Activated CD4-positive, alpha-beta T cell treated with anti-CD3 and anti-CD28 coated beads, Interleukin-2, amount 50 U/mL, for 1 hour (primary cell): ENCODE measurements at regions not wholly inside any gene's neighbourhood (a gene's known extent, or its start where the extent isn't known, plus 50 kb on each side); places are given as distances from the start of the nearest gene placed in this dataset.
"Not testable (repeated sequence)": the region's sequence is repeated elsewhere in the genome, so short reads cannot be mapped to it uniquely, and the experiment has no call there.

Experiments
- DNase-seq: peaks from one replicate; pipeline ENCODE4 v3.0.0-alpha.2; 2020

DNA sequence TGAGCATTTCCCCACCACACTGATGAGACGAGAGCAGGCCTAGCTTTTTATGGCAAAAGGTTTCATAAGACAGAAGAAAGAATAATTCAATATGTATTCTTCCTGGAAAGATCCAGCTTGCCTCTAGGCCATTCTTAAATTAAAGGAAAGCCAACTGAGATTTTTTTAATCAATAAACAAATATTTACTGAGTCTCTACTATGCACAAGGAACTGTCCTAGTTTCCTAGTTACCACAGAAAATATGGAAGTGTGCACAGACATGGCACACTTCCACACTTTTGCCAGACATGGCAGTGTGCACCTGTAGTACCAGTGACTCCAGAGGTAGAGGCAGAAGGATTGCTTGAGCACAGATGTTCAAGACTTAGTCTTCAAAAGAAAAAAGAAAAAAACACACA lies 281.0 kb downstream of the CETN3 start:
- DNase-seq, result no peak

DNA sequence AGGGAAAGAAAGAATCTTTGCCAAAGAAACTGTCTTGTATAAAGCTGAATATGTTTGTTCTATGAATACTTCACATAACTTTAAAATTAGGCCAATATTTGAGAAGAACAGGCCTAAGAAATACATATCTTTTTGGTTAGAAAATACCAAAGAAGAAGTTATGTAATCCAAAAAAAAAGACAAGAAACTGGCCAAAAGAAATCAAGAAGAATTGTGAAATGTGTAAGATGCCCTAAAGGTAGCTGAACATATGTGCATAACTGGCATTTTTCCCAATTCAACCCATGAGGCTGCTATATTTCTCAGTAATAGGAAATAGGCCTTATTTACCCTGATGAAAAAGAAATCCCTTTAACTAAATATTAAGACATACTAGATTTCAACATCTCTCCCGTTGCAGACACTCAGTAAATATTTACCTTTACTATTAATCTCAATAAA lies 290.0 kb downstream of the CETN3 start:
- DNase-seq, result no peak

- DNase-seq, result no peak
These were observed 292.6 kb downstream of the CETN3 start for GRCh38 chr5:90117005-90117404.

DNA sequence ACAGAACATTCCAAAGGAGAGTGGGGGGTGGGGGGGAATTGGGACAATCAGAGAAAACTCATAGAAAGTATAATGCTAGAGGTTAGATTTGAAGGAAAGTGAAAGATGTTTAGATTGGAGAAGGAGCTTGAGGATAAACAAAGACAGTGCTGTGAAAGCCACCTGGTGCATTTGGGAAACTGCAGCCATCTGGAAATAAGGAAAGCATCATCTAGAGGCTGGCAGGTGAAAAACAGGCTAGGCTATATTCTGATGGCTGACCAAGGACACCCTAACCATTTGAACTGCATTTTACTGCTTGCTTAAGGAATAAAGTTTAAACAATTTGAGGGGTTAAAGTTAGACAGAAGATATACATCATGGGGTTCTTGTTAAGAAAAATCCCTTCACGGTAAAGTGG lies 296.4 kb downstream of the CETN3 start:
- no peak for DNase-seq

DNA sequence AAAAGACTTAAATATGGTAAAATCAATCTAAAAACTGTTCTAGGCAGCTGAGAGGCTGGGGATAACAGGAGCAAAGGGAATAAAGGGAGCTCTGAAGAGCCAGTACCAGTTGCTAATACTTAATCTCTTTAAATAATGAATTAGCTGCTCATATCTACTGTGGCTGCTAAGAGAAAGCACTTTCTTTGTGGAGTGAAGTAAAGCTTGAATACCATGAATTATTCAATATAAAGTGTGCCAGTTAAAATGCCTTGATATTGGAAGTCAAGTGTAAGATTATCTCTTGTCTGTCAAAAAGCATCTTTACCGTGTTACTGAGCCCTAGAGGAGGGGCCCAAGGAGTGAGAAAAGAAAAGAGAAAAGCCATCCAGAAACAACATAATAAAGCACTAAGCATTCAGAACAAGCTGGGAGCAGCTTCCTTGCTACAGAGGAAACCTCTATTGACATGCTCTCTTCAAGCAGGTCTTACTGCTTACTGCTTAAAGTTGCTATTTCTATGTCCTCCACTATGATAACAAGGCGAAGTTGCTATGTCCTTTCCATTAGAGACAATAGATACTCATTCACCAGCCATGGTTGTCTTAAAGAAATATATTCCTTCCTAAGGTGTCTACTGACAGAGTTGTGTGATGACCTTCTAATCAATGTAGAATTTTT lies 297.4 kb downstream of the CETN3 start:
- no peak for DNase-seq

- DNase-seq, result no peak
These were observed 298.1 kb downstream of the CETN3 start for GRCh38 chr5:90111364-90112032.

- DNase-seq, result no peak
These were observed 300.3 kb downstream of the CETN3 start for GRCh38 chr5:90109285-90109684.

- DNase-seq, result no peak
These were observed 310.5 kb downstream of the CETN3 start for GRCh38 chr5:90099099-90099498.

- DNase-seq, result no peak
These were observed 312.5 kb downstream of the CETN3 start for GRCh38 chr5:90097082-90097477.

- DNase-seq, result no peak
These were observed 313.0 kb downstream of the CETN3 start for GRCh38 chr5:90096415-90097081.

- no peak for DNase-seq
These were observed 314.1 kb downstream of the CETN3 start for GRCh38 chr5:90095292-90096060.

DNA sequence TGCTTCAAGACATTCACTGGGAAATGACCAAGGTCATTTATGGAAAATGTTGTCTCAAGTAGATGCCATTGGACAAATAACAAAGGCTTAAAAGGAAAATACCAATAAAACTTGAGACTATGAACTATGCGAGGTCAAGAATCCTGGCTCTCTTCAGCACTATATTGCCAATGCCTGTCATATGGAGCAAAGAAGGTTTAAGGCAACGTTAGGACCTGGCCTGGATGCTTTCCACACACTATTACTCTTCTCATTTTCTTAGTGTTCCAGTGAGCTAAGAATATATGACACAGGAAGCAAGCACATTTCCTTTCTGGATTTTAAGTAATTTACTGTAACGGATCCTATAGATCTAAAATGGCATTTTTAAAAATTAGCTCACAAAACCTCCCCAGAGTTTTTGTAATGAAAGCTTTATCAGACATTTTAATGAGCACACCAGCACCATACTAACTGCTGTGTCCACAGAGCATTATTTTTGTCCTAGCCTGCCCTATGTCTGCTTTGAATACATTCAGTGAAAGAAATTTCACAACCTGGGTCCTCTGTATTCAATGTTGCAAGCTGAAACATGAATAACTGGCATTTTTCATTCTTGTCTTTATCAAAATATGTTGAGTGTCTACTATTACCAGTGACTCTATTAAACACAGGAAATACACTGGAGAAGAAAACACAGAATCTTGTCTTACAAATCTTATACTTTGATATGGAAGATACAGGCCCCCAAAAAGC lies 315.6 kb downstream of the CETN3 start:
- DNase-seq, result no peak

- DNase-seq, result no peak
These were observed 316.8 kb downstream of the CETN3 start for GRCh38 chr5:90092734-90093133.

DNA sequence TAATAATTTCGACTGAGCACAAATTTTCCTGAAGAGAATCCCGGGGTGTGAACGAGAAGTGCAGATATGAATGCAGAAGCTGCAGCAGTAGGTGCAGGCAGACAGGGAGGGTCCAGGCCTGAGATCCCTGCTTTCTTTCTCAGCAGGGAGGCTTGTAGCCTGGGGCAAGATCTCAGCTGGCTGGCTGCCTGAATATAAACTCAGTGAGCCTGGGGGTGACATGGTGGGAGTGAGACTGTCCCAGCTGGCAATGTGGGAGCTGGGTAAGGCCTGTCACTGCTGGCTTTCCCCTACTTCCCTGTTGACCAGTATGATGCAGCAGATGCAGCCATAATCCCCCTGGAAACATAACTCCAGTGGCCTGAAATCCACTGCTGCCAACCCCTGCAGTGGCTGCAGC lies 325.2 kb downstream of the CETN3 start:
- DNase-seq, result no peak

DNA sequence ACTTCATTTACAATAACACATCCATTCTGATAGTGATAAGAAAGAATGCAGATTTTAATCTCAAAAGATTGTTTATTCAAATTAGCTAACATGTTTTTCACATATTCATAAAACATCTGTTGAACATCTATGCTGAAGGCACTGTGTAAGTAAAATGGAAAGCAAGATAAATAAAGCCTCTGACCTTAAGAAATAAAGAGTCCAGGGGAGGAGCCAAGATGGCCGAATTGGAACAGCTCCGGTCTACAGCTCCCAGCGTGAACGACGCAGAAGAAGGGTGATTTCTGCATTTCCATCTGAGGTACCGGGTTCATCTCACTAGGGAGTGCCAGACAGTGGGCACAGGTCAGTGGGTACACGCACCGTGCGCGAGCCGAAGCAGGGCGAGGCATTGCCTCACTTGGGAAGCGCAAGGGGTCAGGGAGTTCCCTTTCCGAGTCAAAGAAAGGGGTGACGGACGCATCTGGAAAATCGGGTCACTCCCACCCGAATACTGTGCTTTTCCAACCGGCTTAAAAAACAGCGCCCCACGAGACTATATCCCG lies 336.5 kb downstream of the CETN3 start:
- DNase-seq, result not testable (repeated sequence)

GRCh38 chr5:90071656-90072055 lies 337.9 kb downstream of the CETN3 start:
- DNase-seq, result no peak

GRCh38 chr5:90071066-90071465 lies 338.5 kb downstream of the CETN3 start:
- no peak for DNase-seq

GRCh38 chr5:90066920-90067319 lies 342.6 kb downstream of the CETN3 start:
- DNase-seq, result no peak

GRCh38 chr5:90056911-90057705 lies 352.4 kb downstream of the CETN3 start:
- no peak for DNase-seq

- no peak for DNase-seq
These were observed 353.7 kb downstream of the CETN3 start for GRCh38 chr5:90055831-90056328.

DNA sequence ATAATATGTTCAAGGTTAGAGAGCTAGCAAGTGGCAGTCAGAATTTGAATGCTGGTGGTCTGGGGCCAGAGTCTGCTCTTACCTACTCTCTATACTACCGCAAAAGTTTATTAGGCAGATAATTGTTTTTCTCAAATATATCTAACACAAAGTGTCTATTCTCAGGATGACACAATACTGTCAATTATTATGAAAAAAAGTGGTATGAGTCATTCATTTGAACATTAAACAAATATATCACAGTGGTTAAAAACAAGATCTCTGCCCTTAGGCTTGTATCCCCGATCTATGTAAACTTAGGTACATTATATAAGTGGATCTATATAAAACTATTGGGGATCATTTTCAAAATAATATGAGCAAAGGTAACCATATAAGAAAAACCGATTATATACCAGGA lies 354.9 kb downstream of the CETN3 start:
- DNase-seq, result no peak
